ENCODE measurements at regions not wholly inside any gene's neighbourhood (a gene's known extent, or its start where the extent isn't known, plus 50 kb on each side); places are given as distances from the start of the nearest gene placed in this dataset.

DNA sequence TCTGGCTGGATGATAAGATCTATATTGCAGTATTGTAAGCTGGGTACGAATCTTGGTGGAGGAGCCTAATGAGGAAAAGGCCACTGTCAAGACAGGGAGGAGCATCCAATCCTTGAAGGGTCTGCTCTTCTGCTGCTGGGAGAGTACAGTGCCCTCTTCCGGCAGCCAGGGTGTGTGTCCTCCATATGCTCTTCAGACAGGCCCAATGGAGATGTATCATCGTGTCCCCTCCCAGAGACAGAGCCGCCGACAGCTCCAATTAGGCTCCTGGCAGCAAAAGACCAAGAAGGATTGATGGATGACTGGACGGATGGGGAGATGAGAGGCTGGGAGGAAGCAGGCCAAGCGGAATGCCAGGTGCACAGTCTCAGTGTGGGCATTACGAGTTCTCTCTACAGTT lies 51.6 kb upstream of the PIWIL1 start:
- Histone ChIP-seq H3K79me2 (ENCODE audit: insufficient read depth, low read length) (no peaks in the 10 kb centered on the region), H4K20me1 (ENCODE audit: insufficient read depth, low read length) (no peaks in the 10 kb centered on the region), H3K27me3 (ENCODE audit: control insufficient read depth in 1 of 2, insufficient read depth in 2 of 2, low read length in 2 of 2) (no peaks in the 10 kb centered on the region; a peak in 1 of 5 replicates), H2AFZ (ENCODE audit: low read length) (no peak overlapping the region), H3K27ac (ENCODE audit: extremely low read length, insufficient read depth, low read length) (no peak overlapping the region), H3K4me1 (ENCODE audit: insufficient read depth, low read length) (no peaks in the 10 kb centered on the region), H3K9ac (ENCODE audit: insufficient read depth, low read depth, low read length) (no peak overlapping the region), H3K4me3 (replicated peaks in 1 of 3; ENCODE audit: insufficient read depth in 1 of 3, low read depth in 2 of 3, low read length in 3 of 3) (no peak overlapping the region), H3K9me3 (ENCODE audit: low read length) (peaks cover 7% of the 10 kb centered on the region), H3K4me2 (ENCODE audit: low read depth, low read length) (no peak overlapping the region), H3K36me3 (replicated peaks in 1 of 2; ENCODE audit: control insufficient read depth in 1 of 2, insufficient read depth in 2 of 2, low read length in 2 of 2) (no peaks in the 10 kb centered on the region)
- ATAC-seq = peak; percentile 85
- intact Hi-C loops (cut with micrococcal nuclease; ENCODE audit: unreplicated experiment) (no loop called here), in situ Hi-C loops (cut with HindIII; ENCODE audit: extremely low pct_ligation_motif_present, low pct_unique_long_range_greater_than_20kb) (no loop called here)
- ChIA-PET CTCF (ENCODE audit: low intra/inter-chr PET ratio, low total read pairs) (no interaction called here), POLR2A (no interaction called here)
- FAIRE-seq = no peak
- 15% methylated on average over 3 of the region's 8 CpGs for WGBS (ENCODE audit: low lambda C conversion rate)
- no TSS peak for BruUV-seq (replicated peaks)
- TF ChIP-seq ZNF788 (CRISPR knock-in tag; IDR thresholded peaks at IDR 0.05; ENCODE audit: borderline replicate concordance) = no peak
- no peak for TF ChIP-seq ZNF605 (CRISPR knock-in tag; IDR thresholded peaks at IDR 0.05)
- TF ChIP-seq PHF21A (CRISPR knock-in tag; IDR thresholded peaks at IDR 0.05) = no peak
- TF ChIP-seq, protein P1, sequence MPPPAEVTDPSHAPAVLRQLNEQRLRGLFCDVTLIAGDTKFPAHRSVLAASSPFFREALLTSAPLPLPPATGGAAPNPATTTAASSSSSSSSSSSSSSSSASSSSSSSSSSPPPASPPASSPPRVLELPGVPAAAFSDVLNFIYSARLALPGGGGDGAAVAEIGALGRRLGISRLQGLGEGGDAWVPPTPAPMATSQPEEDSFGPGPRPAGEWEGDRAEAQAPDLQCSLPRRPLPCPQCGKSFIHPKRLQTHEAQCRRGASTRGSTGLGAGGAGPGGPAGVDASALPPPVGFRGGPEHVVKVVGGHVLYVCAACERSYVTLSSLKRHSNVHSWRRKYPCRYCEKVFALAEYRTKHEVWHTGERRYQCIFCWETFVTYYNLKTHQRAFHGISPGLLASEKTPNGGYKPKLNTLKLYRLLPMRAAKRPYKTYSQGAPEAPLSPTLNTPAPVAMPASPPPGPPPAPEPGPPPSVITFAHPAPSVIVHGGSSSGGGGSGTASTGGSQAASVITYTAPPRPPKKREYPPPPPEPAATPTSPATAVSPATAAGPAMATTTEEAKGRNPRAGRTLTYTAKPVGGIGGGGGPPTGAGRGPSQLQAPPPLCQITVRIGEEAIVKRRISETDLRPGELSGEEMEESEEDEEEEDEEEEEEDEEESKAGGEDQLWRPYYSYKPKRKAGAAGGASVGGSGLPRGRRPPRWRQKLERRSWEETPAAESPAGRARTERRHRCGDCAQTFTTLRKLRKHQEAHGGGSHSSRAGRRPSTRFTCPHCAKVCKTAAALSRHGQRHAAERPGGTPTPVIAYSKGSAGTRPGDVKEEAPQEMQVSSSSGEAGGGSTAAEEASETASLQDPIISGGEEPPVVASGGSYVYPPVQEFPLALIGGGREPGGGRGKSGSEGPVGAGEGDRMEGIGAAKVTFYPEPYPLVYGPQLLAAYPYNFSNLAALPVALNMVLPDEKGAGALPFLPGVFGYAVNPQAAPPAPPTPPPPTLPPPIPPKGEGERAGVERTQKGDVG (CRISPR knock-in tag; IDR thresholded peaks at IDR 0.05; ENCODE audit: borderline replicate concordance) = no peak
- TF ChIP-seq SALL1 (CRISPR knock-in tag; IDR thresholded peaks at IDR 0.05) = no peak
- TF ChIP-seq, protein P2, sequence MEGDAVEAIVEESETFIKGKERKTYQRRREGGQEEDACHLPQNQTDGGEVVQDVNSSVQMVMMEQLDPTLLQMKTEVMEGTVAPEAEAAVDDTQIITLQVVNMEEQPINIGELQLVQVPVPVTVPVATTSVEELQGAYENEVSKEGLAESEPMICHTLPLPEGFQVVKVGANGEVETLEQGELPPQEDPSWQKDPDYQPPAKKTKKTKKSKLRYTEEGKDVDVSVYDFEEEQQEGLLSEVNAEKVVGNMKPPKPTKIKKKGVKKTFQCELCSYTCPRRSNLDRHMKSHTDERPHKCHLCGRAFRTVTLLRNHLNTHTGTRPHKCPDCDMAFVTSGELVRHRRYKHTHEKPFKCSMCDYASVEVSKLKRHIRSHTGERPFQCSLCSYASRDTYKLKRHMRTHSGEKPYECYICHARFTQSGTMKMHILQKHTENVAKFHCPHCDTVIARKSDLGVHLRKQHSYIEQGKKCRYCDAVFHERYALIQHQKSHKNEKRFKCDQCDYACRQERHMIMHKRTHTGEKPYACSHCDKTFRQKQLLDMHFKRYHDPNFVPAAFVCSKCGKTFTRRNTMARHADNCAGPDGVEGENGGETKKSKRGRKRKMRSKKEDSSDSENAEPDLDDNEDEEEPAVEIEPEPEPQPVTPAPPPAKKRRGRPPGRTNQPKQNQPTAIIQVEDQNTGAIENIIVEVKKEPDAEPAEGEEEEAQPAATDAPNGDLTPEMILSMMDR (CRISPR knock-in tag; IDR thresholded peaks at IDR 0.05) = peak; percentile 55
- no peak for TF ChIP-seq ELF1 (CRISPR knock-in tag; IDR thresholded peaks at IDR 0.05)
- DNase-seq (ENCODE audit: low spot score) = peak; percentile 11
